AG04450 (cell line): ENCODE measurements at regions not wholly inside any gene's neighbourhood (a gene's known extent, or its start where the extent isn't known, plus 50 kb on each side); places are given as distances from the start of the nearest gene placed in this dataset.

Source experiments
- CTCF ChIA-PET: fragments of 300-600, 350-600 bp; formaldehyde crosslinking; extraction: SDS; loops from one replicate; lab custom pipeline; 2022; ENCODE audit warnings: antibody characterized with exemption, inconsistent platforms; lab: Charles Lee
- POLR2A ChIA-PET: fragments of 350-600 bp; formaldehyde crosslinking; extraction: SDS; loops from one replicate; lab custom pipeline; 2021; ENCODE audit warnings: antibody characterized with exemption, inconsistent platforms; lab: Yijun Ruan, JAX
- DNase-seq: peaks from one replicate; pipeline ENCODE4 v3.0.0-alpha.2; 2011; ENCODE audit warnings: low read depth, low spot score
- H3K27ac ChIP-seq: one replicate; pipeline ENCODE4 v1.5.1; 2012; ENCODE audit warnings: low read depth, low read length, control low read depth
- H3K27me3 ChIP-seq: one replicate; pipeline ENCODE4 v1.6.0; 2012; ENCODE audit warnings: low read length; ENCODE audit not compliant: control insufficient read depth, insufficient read depth
- H3K4me3 ChIP-seq: 2 replicates; pipeline ENCODE4 v1.5.1; 2011; ENCODE audit warnings: mild to moderate bottlenecking, low read depth, low read length, control low read depth
- H3K9me3 ChIP-seq: 2 replicates; pipeline ENCODE4 v1.5.1; 2012; ENCODE audit warnings: low read length; ENCODE audit not compliant: control insufficient read depth, insufficient read depth
- TF ChIP-seq, protein P1 (sequence below): IDR thresholded peaks from 2 replicates; pipeline ENCODE4 v1.5.1; 2011; ENCODE audit warnings: low read depth, low read length, control low read depth, inconsistent platforms

GRCh38 chr10:130243015-130243414, 106.8 kb downstream of the GLRX3 start:
- Histone ChIP-seq H3K9me3 (peaks cover 25% of the 10 kb centered on the region), H3K27me3 (no peaks in the 10 kb centered on the region), H3K27ac (no peak overlapping the region), H3K4me3 (no peak overlapping the region)
- CTCF ChIA-PET = no interaction called here
- POLR2A ChIA-PET = no interaction called here
- TF ChIP-seq, protein P1, sequence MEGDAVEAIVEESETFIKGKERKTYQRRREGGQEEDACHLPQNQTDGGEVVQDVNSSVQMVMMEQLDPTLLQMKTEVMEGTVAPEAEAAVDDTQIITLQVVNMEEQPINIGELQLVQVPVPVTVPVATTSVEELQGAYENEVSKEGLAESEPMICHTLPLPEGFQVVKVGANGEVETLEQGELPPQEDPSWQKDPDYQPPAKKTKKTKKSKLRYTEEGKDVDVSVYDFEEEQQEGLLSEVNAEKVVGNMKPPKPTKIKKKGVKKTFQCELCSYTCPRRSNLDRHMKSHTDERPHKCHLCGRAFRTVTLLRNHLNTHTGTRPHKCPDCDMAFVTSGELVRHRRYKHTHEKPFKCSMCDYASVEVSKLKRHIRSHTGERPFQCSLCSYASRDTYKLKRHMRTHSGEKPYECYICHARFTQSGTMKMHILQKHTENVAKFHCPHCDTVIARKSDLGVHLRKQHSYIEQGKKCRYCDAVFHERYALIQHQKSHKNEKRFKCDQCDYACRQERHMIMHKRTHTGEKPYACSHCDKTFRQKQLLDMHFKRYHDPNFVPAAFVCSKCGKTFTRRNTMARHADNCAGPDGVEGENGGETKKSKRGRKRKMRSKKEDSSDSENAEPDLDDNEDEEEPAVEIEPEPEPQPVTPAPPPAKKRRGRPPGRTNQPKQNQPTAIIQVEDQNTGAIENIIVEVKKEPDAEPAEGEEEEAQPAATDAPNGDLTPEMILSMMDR = no peak
- no peak for DNase-seq

GRCh38 chr10:130244031-130244927, 108.1 kb downstream of the GLRX3 start:
- no peaks in the 10 kb centered on the region for H3K27me3 ChIP-seq
- peaks cover 27% of the 10 kb centered on the region for H3K9me3 ChIP-seq
- DNase-seq = no peak
- CTCF ChIA-PET = no interaction called here
- H3K4me3 ChIP-seq = no peak overlapping the region
- TF ChIP-seq, protein P1 = no peak
- POLR2A ChIA-PET = no interaction called here
- H3K27ac ChIP-seq = no peak overlapping the region

- Histone ChIP-seq H3K27me3 (no peaks in the 10 kb centered on the region), H3K4me3 (no peak overlapping the region), H3K27ac (no peak overlapping the region), H3K9me3 (peaks cover 27% of the 10 kb centered on the region)
- ChIA-PET CTCF (no interaction called here), POLR2A (no interaction called here)
- no peak for DNase-seq
- TF ChIP-seq, protein P1 = no peak
These were observed 108.8 kb downstream of the GLRX3 start for GRCh38 chr10:130244928-130245495.

DNA sequence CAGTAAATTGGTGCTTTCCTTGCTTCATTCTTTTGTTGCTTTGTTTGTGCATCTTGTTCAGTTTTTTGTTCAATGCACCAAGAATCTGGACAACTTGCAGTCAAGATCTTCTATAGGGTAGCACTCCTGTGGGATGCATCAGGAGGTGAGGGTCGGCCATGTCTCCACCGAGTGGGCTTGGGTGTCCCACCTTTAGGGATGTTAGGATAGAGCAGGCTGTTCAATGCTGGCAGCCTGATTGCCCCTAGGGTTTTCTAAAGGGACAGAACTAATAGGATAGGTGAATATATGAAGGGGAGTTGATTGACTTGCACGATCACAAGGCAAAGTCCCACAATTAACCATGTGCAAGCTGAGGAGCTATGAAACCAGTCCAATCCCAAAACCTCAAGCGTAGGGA, 109.9 kb downstream of the GLRX3 start:
- H3K9me3 ChIP-seq = peaks cover 33% of the 10 kb centered on the region
- POLR2A ChIA-PET = no interaction called here

More for the DNA sequence above, 109.9 kb downstream of the GLRX3 start:
- Histone ChIP-seq H3K27ac (no peak overlapping the region), H3K4me3 (no peak overlapping the region), H3K27me3 (no peaks in the 10 kb centered on the region)
- DNase-seq = no peak
- TF ChIP-seq, protein P1 = no peak
- CTCF ChIA-PET = no interaction called here
